ENCODE measurements at regions not wholly inside any gene's neighbourhood (a gene's known extent, or its start where the extent isn't known, plus 50 kb on each side); places are given as distances from the start of the nearest gene placed in this dataset.
"Not testable (repeated sequence)": the region's sequence is repeated elsewhere in the genome, so short reads cannot be mapped to it uniquely, and the experiment has no call there.

DNA sequence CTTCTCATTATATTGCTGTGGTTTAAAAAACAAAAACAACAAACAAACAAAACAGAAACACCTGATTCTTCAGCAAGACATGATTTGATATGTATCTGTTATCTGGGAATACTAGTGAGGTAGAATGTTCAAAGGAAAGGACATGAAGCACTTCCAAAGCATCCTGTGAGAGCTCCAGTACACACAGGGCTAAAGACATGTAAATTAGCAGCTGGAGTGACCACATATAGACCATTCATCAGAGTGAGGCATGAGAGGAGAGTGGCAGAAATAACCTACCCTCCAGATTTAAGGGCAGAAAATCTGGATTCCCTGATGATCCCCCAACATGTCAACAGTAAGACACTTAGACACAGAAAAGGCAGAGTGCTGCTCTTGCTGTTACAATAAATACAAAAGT, 260.5 kb upstream of the CHRM3 start:
- TF ChIP-seq, protein P1, sequence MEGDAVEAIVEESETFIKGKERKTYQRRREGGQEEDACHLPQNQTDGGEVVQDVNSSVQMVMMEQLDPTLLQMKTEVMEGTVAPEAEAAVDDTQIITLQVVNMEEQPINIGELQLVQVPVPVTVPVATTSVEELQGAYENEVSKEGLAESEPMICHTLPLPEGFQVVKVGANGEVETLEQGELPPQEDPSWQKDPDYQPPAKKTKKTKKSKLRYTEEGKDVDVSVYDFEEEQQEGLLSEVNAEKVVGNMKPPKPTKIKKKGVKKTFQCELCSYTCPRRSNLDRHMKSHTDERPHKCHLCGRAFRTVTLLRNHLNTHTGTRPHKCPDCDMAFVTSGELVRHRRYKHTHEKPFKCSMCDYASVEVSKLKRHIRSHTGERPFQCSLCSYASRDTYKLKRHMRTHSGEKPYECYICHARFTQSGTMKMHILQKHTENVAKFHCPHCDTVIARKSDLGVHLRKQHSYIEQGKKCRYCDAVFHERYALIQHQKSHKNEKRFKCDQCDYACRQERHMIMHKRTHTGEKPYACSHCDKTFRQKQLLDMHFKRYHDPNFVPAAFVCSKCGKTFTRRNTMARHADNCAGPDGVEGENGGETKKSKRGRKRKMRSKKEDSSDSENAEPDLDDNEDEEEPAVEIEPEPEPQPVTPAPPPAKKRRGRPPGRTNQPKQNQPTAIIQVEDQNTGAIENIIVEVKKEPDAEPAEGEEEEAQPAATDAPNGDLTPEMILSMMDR (IDR thresholded peaks at IDR 0.05; ENCODE audit: unreplicated experiment): no peak
- H3K27me3 Mint-ChIP-seq (ENCODE audit: low read depth): peaks cover 6% of the 10 kb centered on the region
- DNase-seq (ENCODE audit: low spot score in 2 of 2, unreplicated experiment in 2 of 2): no peak
- no peak overlapping the region for H3K27ac Mint-ChIP-seq
- H3K9me3 Mint-ChIP-seq: no peaks in the 10 kb centered on the region
- H3K4me1 Mint-ChIP-seq: no peaks in the 10 kb centered on the region
- no peak overlapping the region for H3K4me3 Mint-ChIP-seq
- H3K36me3 Mint-ChIP-seq: no peaks in the 10 kb centered on the region

DNA sequence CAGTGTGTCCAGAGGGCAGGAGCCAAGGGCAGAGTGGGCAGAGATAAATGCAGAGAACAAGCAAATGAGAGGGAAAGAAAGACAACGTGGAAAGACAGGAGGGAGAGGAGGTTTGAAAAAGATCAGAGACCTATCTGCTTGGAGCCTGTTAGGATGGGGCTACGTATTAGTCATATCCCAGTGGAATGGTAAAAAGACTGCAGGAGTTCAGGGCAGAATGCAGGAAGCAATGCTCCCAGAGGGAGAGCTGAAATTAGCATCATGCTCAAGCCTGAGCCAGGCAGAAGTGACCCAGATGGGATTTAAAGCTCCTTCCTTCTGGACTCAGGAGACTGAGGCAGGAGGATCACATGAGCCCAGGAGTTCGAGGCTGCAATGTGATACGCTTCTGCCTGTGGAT, 261.3 kb upstream of the CHRM3 start:
- peaks cover 6% of the 10 kb centered on the region for H3K27me3 Mint-ChIP-seq (ENCODE audit: low read depth)
- no peaks in the 10 kb centered on the region for H3K4me1 Mint-ChIP-seq
- no peak overlapping the region for H3K4me3 Mint-ChIP-seq
- H3K9me3 Mint-ChIP-seq: no peaks in the 10 kb centered on the region
- TF ChIP-seq, protein P1 (IDR thresholded peaks at IDR 0.05; ENCODE audit: unreplicated experiment): no peak
- no peak overlapping the region for H3K27ac Mint-ChIP-seq
- H3K36me3 Mint-ChIP-seq: no peaks in the 10 kb centered on the region
- DNase-seq (ENCODE audit: low spot score in 2 of 2, unreplicated experiment in 2 of 2): no peak

DNA sequence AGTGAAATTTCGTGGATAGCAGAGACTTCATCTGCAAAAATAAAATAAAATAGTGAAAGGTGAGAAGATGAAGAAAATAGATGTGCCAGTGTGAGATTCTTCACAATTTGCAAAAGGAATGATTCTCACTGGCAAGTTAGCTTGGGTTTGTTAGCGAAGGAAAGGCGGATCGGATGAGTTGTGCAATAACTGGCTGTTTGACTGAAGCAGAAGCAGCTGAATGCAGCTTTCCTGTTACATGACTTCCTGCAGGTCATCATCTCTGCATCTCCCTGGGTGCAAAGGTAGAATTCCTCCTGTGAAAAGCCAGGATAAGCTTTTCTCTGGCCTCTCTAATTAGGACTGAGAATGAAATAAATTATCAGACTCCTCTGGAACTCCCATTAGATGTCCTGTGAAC, 263.1 kb upstream of the CHRM3 start:
- no peaks in the 10 kb centered on the region for H3K36me3 Mint-ChIP-seq
- no peaks in the 10 kb centered on the region for H3K4me1 Mint-ChIP-seq
- no peak for DNase-seq (ENCODE audit: low spot score in 2 of 2, unreplicated experiment in 2 of 2)
- H3K9me3 Mint-ChIP-seq: no peaks in the 10 kb centered on the region
- H3K27me3 Mint-ChIP-seq (ENCODE audit: low read depth): peaks cover 9% of the 10 kb centered on the region
- no peak overlapping the region for H3K27ac Mint-ChIP-seq
- no peak overlapping the region for H3K4me3 Mint-ChIP-seq
- TF ChIP-seq, protein P1 (IDR thresholded peaks at IDR 0.05; ENCODE audit: unreplicated experiment): no peak

DNA sequence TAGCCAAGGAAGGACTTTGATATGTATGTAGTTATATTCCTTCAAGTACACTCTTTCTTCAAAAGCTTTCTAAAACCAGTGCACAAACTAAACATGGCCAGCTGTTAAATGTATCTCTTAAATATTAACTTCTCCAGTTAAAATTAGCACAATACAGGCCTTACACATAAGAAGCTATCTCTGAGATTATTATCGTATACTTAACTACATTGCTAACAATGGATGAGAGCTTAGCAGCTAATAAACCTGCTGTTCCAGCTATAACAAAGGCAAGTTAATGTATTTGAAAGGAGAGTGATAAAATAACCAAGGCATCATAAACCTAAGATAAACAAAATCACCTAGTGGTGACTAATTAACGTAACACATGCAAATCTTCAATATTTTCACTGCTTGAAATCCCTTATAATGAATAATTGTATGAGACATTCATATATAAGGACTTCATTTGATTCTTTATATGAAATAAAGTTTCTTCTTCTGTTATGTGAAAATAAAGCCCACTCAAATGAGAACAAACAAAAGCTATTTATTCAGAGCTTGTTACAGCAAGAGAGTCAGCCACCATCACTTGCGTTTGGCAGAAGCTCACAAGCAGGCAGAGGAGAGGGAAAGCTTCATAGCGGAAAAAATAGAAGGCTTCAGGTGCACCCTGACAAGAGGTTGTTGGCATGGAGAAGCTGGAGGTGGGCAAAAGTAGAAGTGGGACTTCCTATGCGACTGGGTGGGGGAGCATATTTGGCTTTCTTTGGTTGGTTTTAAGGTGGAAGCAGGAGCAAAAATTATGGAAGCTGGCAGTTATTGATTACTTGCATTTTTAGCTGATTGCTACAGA, 274.1 kb upstream of the CHRM3 start:
- no peaks in the 10 kb centered on the region for H3K36me3 Mint-ChIP-seq
- DNase-seq (ENCODE audit: low spot score in 2 of 2, unreplicated experiment in 2 of 2): no peak
- H3K9me3 Mint-ChIP-seq: no peaks in the 10 kb centered on the region
- TF ChIP-seq, protein P1 (IDR thresholded peaks at IDR 0.05; ENCODE audit: unreplicated experiment): peak; percentile 10
- H3K27ac Mint-ChIP-seq: no peak overlapping the region
- H3K27me3 Mint-ChIP-seq (ENCODE audit: low read depth): peaks cover 2% of the 10 kb centered on the region
- H3K4me1 Mint-ChIP-seq: no peaks in the 10 kb centered on the region
- no peak overlapping the region for H3K4me3 Mint-ChIP-seq

DNA sequence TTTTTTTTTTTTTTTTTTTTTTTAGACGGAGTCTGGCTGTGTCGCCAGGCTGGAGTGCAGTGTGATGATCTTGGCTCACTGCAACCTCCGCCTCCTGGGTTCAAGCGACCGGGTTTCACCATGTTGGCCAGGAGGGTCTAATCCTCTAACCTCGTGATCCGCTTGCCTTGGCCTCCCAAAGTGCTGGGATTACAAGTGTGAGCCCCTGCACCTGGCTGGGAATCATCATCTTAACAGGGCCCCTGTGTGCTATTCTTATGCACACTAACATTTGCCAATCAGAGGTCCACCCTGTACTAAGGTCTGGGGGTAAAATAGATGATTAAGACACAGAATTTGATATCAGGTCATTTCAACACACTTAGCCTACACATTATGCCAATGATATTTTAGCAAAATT, 278.7 kb upstream of the CHRM3 start:
- H3K4me3 Mint-ChIP-seq: no peak overlapping the region
- no peaks in the 10 kb centered on the region for H3K9me3 Mint-ChIP-seq
- no peak overlapping the region for H3K27ac Mint-ChIP-seq
- no peak for DNase-seq (ENCODE audit: low spot score in 2 of 2, unreplicated experiment in 2 of 2)
- H3K36me3 Mint-ChIP-seq: no peaks in the 10 kb centered on the region
- H3K27me3 Mint-ChIP-seq (ENCODE audit: low read depth): peaks cover 4% of the 10 kb centered on the region
- H3K4me1 Mint-ChIP-seq: no peaks in the 10 kb centered on the region
- TF ChIP-seq, protein P1 (IDR thresholded peaks at IDR 0.05; ENCODE audit: unreplicated experiment): no peak

DNA sequence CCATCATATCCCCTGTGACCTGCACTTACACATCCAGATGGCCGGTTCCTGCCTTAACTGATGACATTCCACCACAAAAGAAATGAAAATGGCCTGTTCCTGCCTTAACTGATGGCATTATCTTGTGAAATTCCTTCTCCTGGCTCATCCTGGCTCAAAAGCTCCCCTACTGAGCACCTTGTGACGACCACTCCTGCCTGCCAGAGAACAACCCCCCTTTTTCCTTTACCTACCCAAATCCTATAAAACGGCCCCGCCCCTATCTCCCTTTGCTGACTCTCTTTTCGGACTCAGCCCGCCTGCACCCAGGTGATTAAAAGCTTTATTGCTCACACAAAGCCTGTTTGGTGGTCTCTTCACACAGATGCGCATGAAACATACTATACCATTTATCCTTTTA, 279.7 kb upstream of the CHRM3 start:
- H3K9me3 Mint-ChIP-seq; DNase-seq (ENCODE audit: low spot score in 2 of 2, unreplicated experiment in 2 of 2); H3K27ac Mint-ChIP-seq; H3K27me3 Mint-ChIP-seq (ENCODE audit: low read depth); H3K36me3 Mint-ChIP-seq; H3K4me1 Mint-ChIP-seq; H3K4me3 Mint-ChIP-seq: not testable (repeated sequence)

Measured in mesothelial cell of epicardium (in vitro differentiated cells).